Esophagus muscularis mucosa (tissue), 4 donors: ENCODE measurements at regions not wholly inside any gene's neighbourhood (a gene's known extent, or its start where the extent isn't known, plus 50 kb on each side); places are given as distances from the start of the nearest gene placed in this dataset.

ENCODE experiments used
- DNase-seq: peaks from one replicate; pipeline ENCODE4 v3.0.0-alpha.2; 2017; ENCODE audit errors: extremely low spot score
- H3K27ac ChIP-seq, 4 donors: fragments of 200-600 bp; sonication (generic); replicated peaks in 1 of 4; 1 replicate in 3 of 4; 2 replicates in 1 of 4; pipeline ENCODE4 v1.5.1; 2016 to 2019; ENCODE audit warnings: mild to moderate bottlenecking in 1 of 4
- H3K27me3 ChIP-seq, 4 donors: fragments of 200-600 bp; sonication (generic); one replicate each; pipeline versions ENCODE4 v1.5.1 to v1.6.0; 2016 to 2019
- H3K36me3 ChIP-seq, 4 donors: fragments of 200-600 bp; sonication (generic); one replicate each; pipeline ENCODE4 v1.5.1; 2016 to 2019
- H3K4me1 ChIP-seq, 4 donors: fragments of 200-600 bp; sonication (generic); one replicate each; pipeline ENCODE4 v1.5.1; 2016 to 2019
- H3K4me3 ChIP-seq, 4 donors: fragments of 200-600 bp; sonication (generic); 1 replicate in 2 of 4; 2 replicates in 2 of 4; pipeline ENCODE4 v1.5.1; 2016 to 2019; ENCODE audit warnings: mild to moderate bottlenecking in 4 of 4, moderate library complexity in 1 of 4
- H3K9me3 ChIP-seq, 4 donors: fragments of 200-600 bp; sonication (generic); 1 replicate in 3 of 4; 2 replicates in 1 of 4; pipeline ENCODE4 v1.5.1; 2016 to 2019
- EP300 ChIP-seq: sonication (generic); formaldehyde crosslinking; IDR thresholded peaks from one replicate; pipeline ENCODE4 v1.6.1; 2017; ENCODE audit warnings: antibody characterized with exemption
- POLR2A ChIP-seq: fragments of 450-650 bp; IDR thresholded peaks from one replicate; pipeline ENCODE4 v1.6.1; 2017; ENCODE audit warnings: antibody characterized with exemption, moderate library complexity, mild to moderate bottlenecking, low read depth
- POLR2AphosphoS5 ChIP-seq, 2 donors: sonication (generic); formaldehyde crosslinking; IDR thresholded peaks; one replicate each; pipeline ENCODE4 v1.6.1; 2017; ENCODE audit warnings: antibody characterized with exemption in 2 of 2
- WGBS: methylation state at CpG from one replicate; pipeline ENCODE4 v1.1.5; 2018; 5-methylcytosine and 5-hydroxymethylcytosine counted together
- intact Hi-C: fragments of 100-400 bp; cut with DNase I; formaldehyde crosslinking; loops from one replicate; pipeline ENCODE4 v1.15.1; 2023
- TF ChIP-seq, protein P1 (sequence below), 3 experiments: fragments of 200-600 bp in 2 of 3; fragments of 450-650 bp in 1 of 3; sonication (generic) in 2 of 3; IDR thresholded peaks; one replicate each; pipeline ENCODE4 v1.5.1; 2017 to 2019; ENCODE audit warnings: antibody characterized with exemption in 3 of 3, mild to moderate bottlenecking in 2 of 3, moderate library complexity in 1 of 3

DNA sequence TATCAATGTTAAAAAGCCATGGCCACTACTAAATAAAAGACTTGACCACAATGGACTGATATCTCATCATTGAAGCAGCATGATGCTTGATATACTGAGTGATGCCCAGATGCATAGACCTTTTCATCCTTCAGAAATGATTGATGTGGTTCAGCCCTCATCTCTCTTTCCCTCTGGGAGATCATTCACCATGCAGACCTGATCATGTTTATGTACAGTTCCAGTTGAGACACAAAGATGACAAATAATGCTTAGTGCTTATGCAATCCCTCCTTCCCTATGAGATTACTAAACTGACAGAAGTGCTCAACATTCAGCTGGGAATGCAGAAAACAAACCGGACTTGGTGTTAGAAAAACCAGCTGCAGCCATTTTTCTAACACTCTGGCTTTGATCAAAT lies 91.9 kb upstream of the TLR4 start:
- TF ChIP-seq POLR2A (no peak), EP300 (no peak), POLR2AphosphoS5 (IDR thresholded peaks at IDR 0.05) (no peak)
- TF ChIP-seq, protein P1, sequence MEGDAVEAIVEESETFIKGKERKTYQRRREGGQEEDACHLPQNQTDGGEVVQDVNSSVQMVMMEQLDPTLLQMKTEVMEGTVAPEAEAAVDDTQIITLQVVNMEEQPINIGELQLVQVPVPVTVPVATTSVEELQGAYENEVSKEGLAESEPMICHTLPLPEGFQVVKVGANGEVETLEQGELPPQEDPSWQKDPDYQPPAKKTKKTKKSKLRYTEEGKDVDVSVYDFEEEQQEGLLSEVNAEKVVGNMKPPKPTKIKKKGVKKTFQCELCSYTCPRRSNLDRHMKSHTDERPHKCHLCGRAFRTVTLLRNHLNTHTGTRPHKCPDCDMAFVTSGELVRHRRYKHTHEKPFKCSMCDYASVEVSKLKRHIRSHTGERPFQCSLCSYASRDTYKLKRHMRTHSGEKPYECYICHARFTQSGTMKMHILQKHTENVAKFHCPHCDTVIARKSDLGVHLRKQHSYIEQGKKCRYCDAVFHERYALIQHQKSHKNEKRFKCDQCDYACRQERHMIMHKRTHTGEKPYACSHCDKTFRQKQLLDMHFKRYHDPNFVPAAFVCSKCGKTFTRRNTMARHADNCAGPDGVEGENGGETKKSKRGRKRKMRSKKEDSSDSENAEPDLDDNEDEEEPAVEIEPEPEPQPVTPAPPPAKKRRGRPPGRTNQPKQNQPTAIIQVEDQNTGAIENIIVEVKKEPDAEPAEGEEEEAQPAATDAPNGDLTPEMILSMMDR (IDR thresholded peaks at IDR 0.05) = no peak

DNA sequence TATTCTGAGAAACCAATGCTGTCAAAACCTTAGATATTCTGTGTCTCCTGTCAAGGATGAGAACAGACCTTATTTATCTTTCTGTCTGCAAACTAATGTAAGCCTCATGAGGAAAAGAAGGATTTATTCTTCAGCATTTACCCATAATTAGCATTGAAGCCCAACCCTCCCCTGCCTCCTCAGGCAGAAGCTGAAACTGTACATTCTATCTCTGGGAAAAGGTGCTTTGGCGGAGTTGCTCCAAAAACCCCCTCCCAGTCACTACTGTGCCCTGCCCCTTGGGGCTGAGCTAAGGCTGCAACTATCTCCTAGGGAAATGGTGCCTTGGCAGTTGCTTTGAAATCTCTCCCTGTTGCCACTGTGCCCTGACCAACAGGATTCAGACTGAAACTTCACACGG lies 106.2 kb upstream of the TLR4 start:
- 89% methylated on average over 1 of the region's 2 CpGs for WGBS
- Histone ChIP-seq H3K27me3 (no peaks in the 10 kb centered on the region), H3K4me1 (no peaks in the 10 kb centered on the region), H3K36me3 (no peaks in the 10 kb centered on the region), H3K9me3 (peaks cover 0 to 7% (median 2%) of the 10 kb centered on the region in 4 donors), H3K27ac (no peak overlapping the region), H3K4me3 (no peak overlapping the region)
- intact Hi-C loops = no loop called here
- TF ChIP-seq EP300 = no peak
- TF ChIP-seq POLR2AphosphoS5 (IDR thresholded peaks at IDR 0.05) = no peak
- TF ChIP-seq POLR2A = no peak
- TF ChIP-seq, protein P1 (IDR thresholded peaks at IDR 0.05) = no peak
- no peak for DNase-seq

More for the DNA sequence above, 91.9 kb upstream of the TLR4 start:
- Histone ChIP-seq H3K36me3 (no peaks in the 10 kb centered on the region), H3K27ac (no peak overlapping the region), H3K27me3 (peaks cover 0 to 9% (median 0%) of the 10 kb centered on the region in 4 donors), H3K9me3 (no peaks in the 10 kb centered on the region), H3K4me3 (no peak overlapping the region), H3K4me1 (no peaks in the 10 kb centered on the region)
- intact Hi-C loops = no loop called here
- DNase-seq = no peak
- WGBS = 32% methylated on average over 1 of the region's 1 CpG

DNA sequence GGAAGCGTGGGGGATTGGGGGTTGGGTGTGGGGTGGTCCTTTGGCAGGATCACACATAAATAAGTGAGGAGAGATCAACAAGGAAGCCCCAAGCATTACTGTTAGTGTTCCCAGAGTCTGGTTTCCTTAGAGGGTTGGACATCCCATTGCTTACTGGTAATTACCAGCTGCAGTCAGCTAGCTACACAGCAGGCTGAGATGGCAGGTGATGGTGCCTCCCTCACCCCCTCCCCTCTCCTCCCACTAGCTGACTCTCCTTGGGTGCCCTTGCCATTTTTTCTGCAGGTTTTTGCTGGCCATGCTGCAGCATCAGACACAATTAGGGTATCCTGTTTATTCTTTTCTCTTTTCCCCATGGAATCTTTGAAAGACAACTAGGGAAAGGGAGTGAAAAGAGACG lies 107.5 kb upstream of the TLR4 start:
- no peak for TF ChIP-seq POLR2AphosphoS5 (IDR thresholded peaks at IDR 0.05)
- no peak for TF ChIP-seq POLR2A
- TF ChIP-seq, protein P1 (IDR thresholded peaks at IDR 0.05) = no peak
- TF ChIP-seq EP300 = no peak
- Histone ChIP-seq H3K4me1 (no peaks in the 10 kb centered on the region), H3K9me3 (peaks cover 0 to 7% (median 2%) of the 10 kb centered on the region in 4 donors), H3K27me3 (no peaks in the 10 kb centered on the region), H3K36me3 (no peaks in the 10 kb centered on the region), H3K4me3 (no peak overlapping the region), H3K27ac (no peak overlapping the region)
- intact Hi-C loops = no loop called here
- WGBS = 42% methylated on average over 2 of the region's 2 CpGs
- no peak for DNase-seq

DNA sequence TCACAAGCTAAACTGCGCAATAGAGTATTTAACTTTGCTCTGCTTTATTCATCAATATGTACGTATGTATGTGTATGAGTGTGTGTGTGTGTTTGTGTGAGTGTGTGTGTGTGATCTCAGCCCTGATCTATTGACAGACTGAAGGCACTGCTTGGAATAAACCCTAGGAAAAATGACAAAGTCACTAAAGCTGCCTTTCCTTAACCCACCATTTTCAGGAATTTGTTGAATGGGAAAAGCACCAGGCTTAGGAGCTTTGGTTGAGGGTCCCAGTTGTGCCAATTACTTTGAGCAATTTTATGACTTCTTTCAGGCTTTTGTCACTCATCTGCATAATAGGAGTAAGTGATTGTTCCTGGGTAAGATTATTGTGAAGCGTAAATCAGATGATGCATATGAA lies 108.6 kb upstream of the TLR4 start:
- H3K27me3 ChIP-seq = no peaks in the 10 kb centered on the region
- H3K4me1 ChIP-seq = no peaks in the 10 kb centered on the region
- WGBS = 90% methylated on average over 3 of the region's 3 CpGs
- no peaks in the 10 kb centered on the region for H3K36me3 ChIP-seq
- H3K4me3 ChIP-seq = no peak overlapping the region
- H3K9me3 ChIP-seq = peaks cover 0 to 10% (median 3%) of the 10 kb centered on the region in 4 donors
- no peak overlapping the region for H3K27ac ChIP-seq
- TF ChIP-seq POLR2A = no peak
- TF ChIP-seq, protein P1 (IDR thresholded peaks at IDR 0.05) = no peak
- no peak for TF ChIP-seq POLR2AphosphoS5 (IDR thresholded peaks at IDR 0.05)
- no peak for TF ChIP-seq EP300
- intact Hi-C loops = no loop called here
- DNase-seq = no peak

DNA sequence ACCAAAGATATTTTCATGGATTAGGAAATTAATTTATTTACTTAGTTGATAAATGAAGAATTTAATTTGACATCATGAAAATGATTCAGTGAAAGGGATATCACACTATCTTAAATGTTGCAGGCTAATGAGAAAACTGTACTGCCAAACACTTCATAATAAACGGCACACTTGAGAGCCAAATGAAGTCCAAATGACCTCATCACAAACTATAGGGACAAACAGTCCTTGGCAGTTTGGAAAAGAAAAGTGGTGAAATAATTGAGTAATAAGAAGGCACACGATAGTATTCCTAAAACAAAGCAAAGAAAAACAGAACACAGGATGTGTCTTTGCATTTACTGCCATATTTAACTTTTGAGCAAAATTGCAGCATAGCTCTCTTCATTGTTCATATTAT lies 116.9 kb upstream of the TLR4 start:
- H3K36me3 ChIP-seq = no peaks in the 10 kb centered on the region
- 76% methylated on average over 2 of the region's 2 CpGs for WGBS

More for the DNA sequence above, 116.9 kb upstream of the TLR4 start:
- no peak for DNase-seq
- Histone ChIP-seq H3K9me3 (peaks cover 0 to 9% (median 0%) of the 10 kb centered on the region in 4 donors), H3K27me3 (no peaks in the 10 kb centered on the region), H3K4me3 (no peak overlapping the region), H3K27ac (no peak overlapping the region), H3K4me1 (no peaks in the 10 kb centered on the region)
- TF ChIP-seq, protein P1 (IDR thresholded peaks at IDR 0.05) = no peak
- TF ChIP-seq POLR2AphosphoS5 (IDR thresholded peaks at IDR 0.05) (no peak), POLR2A (no peak), EP300 (no peak)
- intact Hi-C loops = no loop called here
